ENCODE measurements at regions not wholly inside any gene's neighbourhood (a gene's known extent, or its start where the extent isn't known, plus 50 kb on each side); places are given as distances from the start of the nearest gene placed in this dataset.

GRCh38 chr22:47259990-47260389 is 497.5 kb downstream of the TBC1D22A start:
- TF ChIP-seq CTCF (IDR thresholded peaks at IDR 0.05; ENCODE audit: low read depth, low read length): no peak
- H3K36me3 ChIP-seq: no peaks in the 10 kb centered on the region
- H3K9me3 ChIP-seq (ENCODE audit: low read depth): no peaks in the 10 kb centered on the region

DNA sequence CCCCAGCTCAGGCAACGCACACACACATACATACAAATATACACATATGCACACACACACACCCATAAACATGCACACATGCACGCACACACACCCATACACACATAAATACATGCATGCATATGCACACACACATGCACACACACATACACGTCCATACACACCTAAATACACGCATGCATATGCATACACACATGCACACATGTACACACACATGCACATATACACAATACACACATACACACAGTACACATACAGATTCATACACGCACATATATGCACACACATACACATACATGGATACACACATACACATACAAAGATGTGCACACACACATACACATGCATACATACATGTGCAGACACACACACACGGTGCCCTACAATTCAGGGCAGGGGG is 496.6 kb downstream of the TBC1D22A start:
- Histone ChIP-seq H3K4me1 (ENCODE audit: low read depth) (no peaks in the 10 kb centered on the region), H3K9me3 (ENCODE audit: low read depth) (peaks cover 3% of the 10 kb centered on the region), H3K27ac (no peak overlapping the region), H3K27me3 (no peaks in the 10 kb centered on the region), H3K4me3 (no peak overlapping the region), H3K36me3 (no peaks in the 10 kb centered on the region)
- DNase-seq (ENCODE audit: low read depth in 1 of 2, low spot score in 1 of 2): no peak
- TF ChIP-seq CTCF (IDR thresholded peaks at IDR 0.05; ENCODE audit: low read depth, low read length): no peak

More at GRCh38 chr22:47259990-47260389, 497.5 kb downstream of the TBC1D22A start:
- DNase-seq (ENCODE audit: low read depth in 1 of 2, low spot score in 1 of 2): no peak
- Histone ChIP-seq H3K4me1 (ENCODE audit: low read depth) (no peaks in the 10 kb centered on the region), H3K27me3 (no peaks in the 10 kb centered on the region), H3K4me3 (no peak overlapping the region), H3K27ac (no peak overlapping the region)

GRCh38 chr22:47257976-47258375 is 495.5 kb downstream of the TBC1D22A start:
- DNase-seq (ENCODE audit: low read depth in 1 of 2, low spot score in 1 of 2): no peak
- Histone ChIP-seq H3K36me3 (no peaks in the 10 kb centered on the region), H3K4me3 (no peak overlapping the region), H3K9me3 (ENCODE audit: low read depth) (peaks cover 3% of the 10 kb centered on the region), H3K27ac (no peak overlapping the region), H3K4me1 (ENCODE audit: low read depth) (no peaks in the 10 kb centered on the region), H3K27me3 (no peaks in the 10 kb centered on the region)
- TF ChIP-seq CTCF (IDR thresholded peaks at IDR 0.05; ENCODE audit: low read depth, low read length): no peak

- no peaks in the 10 kb centered on the region for H3K27me3 ChIP-seq
- DNase-seq (ENCODE audit: low read depth in 1 of 2, low spot score in 1 of 2): no peak
- no peak for TF ChIP-seq CTCF (IDR thresholded peaks at IDR 0.05; ENCODE audit: low read depth, low read length)
- H3K4me3 ChIP-seq: no peak overlapping the region
- peaks cover 3% of the 10 kb centered on the region for H3K9me3 ChIP-seq (ENCODE audit: low read depth)
- no peak overlapping the region for H3K27ac ChIP-seq
- H3K36me3 ChIP-seq: no peaks in the 10 kb centered on the region
- H3K4me1 ChIP-seq (ENCODE audit: low read depth): no peaks in the 10 kb centered on the region
These were observed 495.1 kb downstream of the TBC1D22A start for GRCh38 chr22:47257566-47257965.

GRCh38 chr22:47251911-47252310 is 489.5 kb downstream of the TBC1D22A start:
- Histone ChIP-seq H3K4me1 (ENCODE audit: low read depth) (no peaks in the 10 kb centered on the region), H3K27ac (no peak overlapping the region), H3K27me3 (no peaks in the 10 kb centered on the region), H3K36me3 (no peaks in the 10 kb centered on the region), H3K9me3 (ENCODE audit: low read depth) (peaks cover 3% of the 10 kb centered on the region), H3K4me3 (no peak overlapping the region)
- no peak for TF ChIP-seq CTCF (IDR thresholded peaks at IDR 0.05; ENCODE audit: low read depth, low read length)
- DNase-seq (ENCODE audit: low read depth in 1 of 2, low spot score in 1 of 2): no peak
